NCI-H1694 (cell line): ENCODE measurements at regions not wholly inside any gene's neighbourhood (a gene's known extent, or its start where the extent isn't known, plus 50 kb on each side); places are given as distances from the start of the nearest gene placed in this dataset.

Source experiments
- DNase-seq: peaks from one replicate; lab custom pipeline; 2025; lab: John Stamatoyannopoulos, UW

- DNase-seq, result no peak
Observed at GRCh38 chr16:64459821-64460220, 662.0 kb downstream of the CDH11 start.

GRCh38 chr16:64459402-64459801, 662.5 kb downstream of the CDH11 start:
- no peak for DNase-seq

GRCh38 chr16:64455275-64455674, 666.6 kb downstream of the CDH11 start:
- DNase-seq, result no peak

GRCh38 chr16:64453646-64454045, 668.2 kb downstream of the CDH11 start:
- DNase-seq, result no peak

GRCh38 chr16:64452446-64452845, 669.4 kb downstream of the CDH11 start:
- no peak for DNase-seq

- no peak for DNase-seq
Observed at GRCh38 chr16:64450177-64450576, 671.7 kb downstream of the CDH11 start.

GRCh38 chr16:64449506-64449905, 672.4 kb downstream of the CDH11 start:
- DNase-seq, result no peak

- no peak for DNase-seq
Observed at GRCh38 chr16:64445649-64446048, 676.2 kb downstream of the CDH11 start.

- no peak for DNase-seq
Observed at GRCh38 chr16:64445245-64445644, 676.6 kb downstream of the CDH11 start.

GRCh38 chr16:64440421-64440831, 681.4 kb downstream of the CDH11 start:
- no peak for DNase-seq

GRCh38 chr16:64440005-64440404, 681.9 kb downstream of the CDH11 start:
- no peak for DNase-seq

GRCh38 chr16:64437706-64438324, 684.0 kb downstream of the CDH11 start:
- no peak for DNase-seq

- DNase-seq, result no peak
Observed at GRCh38 chr16:64434526-64435069, 687.3 kb downstream of the CDH11 start.

GRCh38 chr16:64428463-64429113, 693.3 kb downstream of the CDH11 start:
- no peak for DNase-seq

GRCh38 chr16:64426131-64426666, 695.7 kb downstream of the CDH11 start:
- DNase-seq, result no peak

- no peak for DNase-seq
Observed at GRCh38 chr16:64425381-64425780, 696.5 kb downstream of the CDH11 start.

GRCh38 chr16:64422259-64422658, 699.6 kb downstream of the CDH11 start:
- DNase-seq, result no peak

GRCh38 chr16:64421515-64421914, 700.3 kb downstream of the CDH11 start:
- DNase-seq, result no peak

GRCh38 chr16:64419832-64420231, 702.0 kb downstream of the CDH11 start:
- DNase-seq, result no peak

GRCh38 chr16:64417711-64418227, 704.1 kb downstream of the CDH11 start:
- no peak for DNase-seq

GRCh38 chr16:64416216-64417005, 705.5 kb downstream of the CDH11 start:
- DNase-seq, result no peak

- DNase-seq, result no peak
Observed at GRCh38 chr16:64412578-64413280, 709.1 kb downstream of the CDH11 start.
